ENCODE measurements at regions not wholly inside any gene's neighbourhood (a gene's known extent, or its start where the extent isn't known, plus 50 kb on each side); places are given as distances from the start of the nearest gene placed in this dataset.

- ChIA-PET CTCF (no interaction called here), POLR2A (no interaction called here)
- TF ChIP-seq PRDM1 (tag by site-specific recombination; IDR thresholded peaks at IDR 0.05) = no peak
- TF ChIP-seq GLIS2 (tag by site-specific recombination; IDR thresholded peaks at IDR 0.05) = no peak
- no peak for TF ChIP-seq BCL11A (tag by site-specific recombination; IDR thresholded peaks at IDR 0.05; ENCODE audit: low read depth)
- no peak for TF ChIP-seq GLI4 (tag by site-specific recombination; IDR thresholded peaks at IDR 0.05)
- no peak for TF ChIP-seq ZNF571 (tag by site-specific recombination; IDR thresholded peaks at IDR 0.05)
- no peak for TF ChIP-seq ZNF423 (tag by site-specific recombination; IDR thresholded peaks at IDR 0.05)
- TF ChIP-seq ZNF549 (tag by site-specific recombination; IDR thresholded peaks at IDR 0.05) = no peak
- TF ChIP-seq ZNF585B (tag by site-specific recombination; IDR thresholded peaks at IDR 0.05) = no peak
- TF ChIP-seq ZFP37 (tag by site-specific recombination; IDR thresholded peaks at IDR 0.05) = no peak
- no peak for TF ChIP-seq ZNF501 (tag by site-specific recombination; IDR thresholded peaks at IDR 0.05)
- TF ChIP-seq ZNF138 (tag by site-specific recombination; IDR thresholded peaks at IDR 0.05; ENCODE audit: borderline replicate concordance) = no peak
- TF ChIP-seq ZNF560 (tag by site-specific recombination; IDR thresholded peaks at IDR 0.05; ENCODE audit: borderline replicate concordance) = no peak
- TF ChIP-seq ZNF76 (tag by site-specific recombination; IDR thresholded peaks at IDR 0.05; ENCODE audit: borderline replicate concordance, low read depth) = no peak
These were observed 332.1 kb downstream of the FOXG1 start for GRCh38 chr14:29098656-29099055.

DNA sequence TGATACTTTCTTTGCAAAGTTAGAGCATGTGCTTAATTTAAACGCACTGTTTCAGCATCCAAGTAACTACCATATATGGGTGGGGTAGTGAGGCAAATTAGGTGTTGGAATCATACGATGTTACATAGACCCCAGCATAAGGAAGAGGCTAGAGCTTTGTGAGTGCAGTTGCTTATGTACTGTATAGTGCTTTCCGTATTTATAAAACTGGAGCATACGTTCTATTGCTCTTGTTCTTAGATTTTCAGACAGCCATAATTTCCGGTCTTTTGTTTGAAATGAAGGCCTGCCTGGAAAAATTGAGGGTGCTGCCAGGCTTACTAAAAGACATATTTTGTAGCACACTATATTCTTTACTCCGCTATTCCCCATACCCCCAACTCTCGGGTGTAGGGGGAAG lies 335.7 kb downstream of the FOXG1 start:
- no peak overlapping the region for H3K4me3 ChIP-seq (ENCODE audit: low read depth, low read length)
- no peak for TF ChIP-seq ZNF785 (tag by site-specific recombination; IDR thresholded peaks at IDR 0.05)
- TF ChIP-seq TCF7L2 (IDR thresholded peaks at IDR 0.05; ENCODE audit: borderline replicate concordance, low read depth, low read length) = no peak
- no peak for TF ChIP-seq ZNF514 (tag by site-specific recombination; IDR thresholded peaks at IDR 0.05)
- no peak for TF ChIP-seq ZNF362 (tag by site-specific recombination; IDR thresholded peaks at IDR 0.05)
- TF ChIP-seq, protein P1, sequence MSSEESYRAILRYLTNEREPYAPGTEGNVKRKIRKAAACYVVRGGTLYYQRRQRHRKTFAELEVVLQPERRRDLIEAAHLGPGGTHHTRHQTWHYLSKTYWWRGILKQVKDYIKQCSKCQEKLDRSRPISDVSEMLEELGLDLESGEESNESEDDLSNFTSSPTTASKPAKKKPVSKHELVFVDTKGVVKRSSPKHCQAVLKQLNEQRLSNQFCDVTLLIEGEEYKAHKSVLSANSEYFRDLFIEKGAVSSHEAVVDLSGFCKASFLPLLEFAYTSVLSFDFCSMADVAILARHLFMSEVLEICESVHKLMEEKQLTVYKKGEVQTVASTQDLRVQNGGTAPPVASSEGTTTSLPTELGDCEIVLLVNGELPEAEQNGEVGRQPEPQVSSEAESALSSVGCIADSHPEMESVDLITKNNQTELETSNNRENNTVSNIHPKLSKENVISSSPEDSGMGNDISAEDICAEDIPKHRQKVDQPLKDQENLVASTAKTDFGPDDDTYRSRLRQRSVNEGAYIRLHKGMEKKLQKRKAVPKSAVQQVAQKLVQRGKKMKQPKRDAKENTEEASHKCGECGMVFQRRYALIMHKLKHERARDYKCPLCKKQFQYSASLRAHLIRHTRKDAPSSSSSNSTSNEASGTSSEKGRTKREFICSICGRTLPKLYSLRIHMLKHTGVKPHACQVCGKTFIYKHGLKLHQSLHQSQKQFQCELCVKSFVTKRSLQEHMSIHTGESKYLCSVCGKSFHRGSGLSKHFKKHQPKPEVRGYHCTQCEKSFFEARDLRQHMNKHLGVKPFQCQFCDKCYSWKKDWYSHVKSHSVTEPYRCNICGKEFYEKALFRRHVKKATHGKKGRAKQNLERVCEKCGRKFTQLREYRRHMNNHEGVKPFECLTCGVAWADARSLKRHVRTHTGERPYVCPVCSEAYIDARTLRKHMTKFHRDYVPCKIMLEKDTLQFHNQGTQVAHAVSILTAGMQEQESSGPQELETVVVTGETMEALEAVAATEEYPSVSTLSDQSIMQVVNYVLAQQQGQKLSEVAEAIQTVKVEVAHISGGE (tag by site-specific recombination; conservative IDR thresholded peaks at IDR 0.05; ENCODE audit: low read depth) = no peak
- no peak for TF ChIP-seq ZNF626 (tag by site-specific recombination; IDR thresholded peaks at IDR 0.05)
- TF ChIP-seq WT1 (tag by site-specific recombination; IDR thresholded peaks at IDR 0.05) = no peak
- TF ChIP-seq, protein P2, sequence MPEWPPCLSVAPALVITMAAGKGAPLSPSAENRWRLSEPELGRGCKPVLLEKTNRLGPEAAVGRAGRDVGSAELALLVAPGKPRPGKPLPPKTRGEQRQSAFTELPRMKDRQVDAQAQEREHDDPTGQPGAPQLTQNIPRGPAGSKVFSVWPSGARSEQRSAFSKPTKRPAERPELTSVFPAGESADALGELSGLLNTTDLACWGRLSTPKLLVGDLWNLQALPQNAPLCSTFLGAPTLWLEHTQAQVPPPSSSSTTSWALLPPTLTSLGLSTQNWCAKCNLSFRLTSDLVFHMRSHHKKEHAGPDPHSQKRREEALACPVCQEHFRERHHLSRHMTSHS (tag by site-specific recombination; IDR thresholded peaks at IDR 0.05) = no peak
- TF ChIP-seq GLI4 (tag by site-specific recombination; IDR thresholded peaks at IDR 0.05) = no peak
- TF ChIP-seq, protein P3, sequence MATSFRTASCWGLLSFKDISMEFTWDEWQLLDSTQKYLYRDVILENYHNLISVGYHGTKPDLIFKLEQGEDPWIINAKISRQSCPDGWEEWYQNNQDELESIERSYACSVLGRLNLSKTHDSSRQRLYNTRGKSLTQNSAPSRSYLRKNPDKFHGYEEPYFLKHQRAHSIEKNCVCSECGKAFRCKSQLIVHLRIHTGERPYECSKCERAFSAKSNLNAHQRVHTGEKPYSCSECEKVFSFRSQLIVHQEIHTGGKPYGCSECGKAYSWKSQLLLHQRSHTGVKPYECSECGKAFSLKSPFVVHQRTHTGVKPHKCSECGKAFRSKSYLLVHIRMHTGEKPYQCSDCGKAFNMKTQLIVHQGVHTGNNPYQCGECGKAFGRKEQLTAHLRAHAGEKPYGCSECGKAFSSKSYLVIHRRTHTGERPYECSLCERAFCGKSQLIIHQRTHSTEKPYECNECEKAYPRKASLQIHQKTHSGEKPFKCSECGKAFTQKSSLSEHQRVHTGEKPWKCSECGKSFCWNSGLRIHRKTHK (tag by site-specific recombination; IDR thresholded peaks at IDR 0.05) = no peak
- no peak for TF ChIP-seq ZNF610 (tag by site-specific recombination; IDR thresholded peaks at IDR 0.05; ENCODE audit: borderline replicate concordance)
- TF ChIP-seq KLF10 (tag by site-specific recombination; IDR thresholded peaks at IDR 0.05) = no peak
- no peak for TF ChIP-seq ZNF747 (tag by site-specific recombination; IDR thresholded peaks at IDR 0.05)
- TF ChIP-seq PRDM1 (tag by site-specific recombination; IDR thresholded peaks at IDR 0.05) = no peak
- TF ChIP-seq YY2 (tag by site-specific recombination; IDR thresholded peaks at IDR 0.05) = no peak
- TF ChIP-seq ZNF777 (tag by site-specific recombination; IDR thresholded peaks at IDR 0.05; ENCODE audit: borderline replicate concordance) = no peak
- CTCF ChIA-PET = no interaction called here
- POLR2A ChIA-PET = no interaction called here
- no peaks in the 10 kb centered on the region for H3K9me3 ChIP-seq (ENCODE audit: control insufficient read depth, insufficient read depth, low read depth, low read length)
- H3K36me3 ChIP-seq (ENCODE audit: control insufficient read depth in 2 of 2, insufficient read depth in 1 of 2, low read length in 2 of 2) = no peaks in the 10 kb centered on the region
- no peak overlapping the region for H3K27ac ChIP-seq (ENCODE audit: extremely low read depth, low read depth, low read length)
- no peaks in the 10 kb centered on the region for H3K4me1 ChIP-seq (ENCODE audit: control insufficient read depth, insufficient read depth, low read length)

More at GRCh38 chr14:29098656-29099055, 332.1 kb downstream of the FOXG1 start:
- H3K9me3 ChIP-seq (ENCODE audit: control insufficient read depth, insufficient read depth, low read depth, low read length) = no peaks in the 10 kb centered on the region
- H3K4me1 ChIP-seq (ENCODE audit: control insufficient read depth, insufficient read depth, low read length) = no peaks in the 10 kb centered on the region
- H3K27ac ChIP-seq (ENCODE audit: extremely low read depth, low read depth, low read length) = no peak overlapping the region
- no peaks in the 10 kb centered on the region for H3K36me3 ChIP-seq (ENCODE audit: control insufficient read depth in 2 of 2, insufficient read depth in 1 of 2, low read length in 2 of 2)
- H3K4me3 ChIP-seq (ENCODE audit: low read depth, low read length) = no peak overlapping the region
